ENCODE measurements at regions not wholly inside any gene's neighbourhood (a gene's known extent, or its start where the extent isn't known, plus 50 kb on each side); places are given as distances from the start of the nearest gene placed in this dataset.

GRCh38 chr1:239507826-239508225, 121.5 kb downstream of the CHRM3 start:
- no peak for TF ChIP-seq ZNF423 (CRISPR knock-in tag; IDR thresholded peaks at IDR 0.05)
- TF ChIP-seq GRHL2 (CRISPR knock-in tag; IDR thresholded peaks at IDR 0.05; ENCODE audit: insufficient replicate concordance, severe bottlenecking), result no peak
- TF ChIP-seq CTCF (IDR thresholded peaks at IDR 0.05), result no peak
- TF ChIP-seq USF2 (CRISPR knock-in tag; IDR thresholded peaks at IDR 0.05), result no peak
- no peak for TF ChIP-seq ZSCAN18 (CRISPR knock-in tag; IDR thresholded peaks at IDR 0.05)

All from WTC11 (cell line).